HFFc6 (cell line): ENCODE measurements at regions not wholly inside any gene's neighbourhood (a gene's known extent, or its start where the extent isn't known, plus 50 kb on each side); places are given as distances from the start of the nearest gene placed in this dataset.

Experiments
- DNase-seq: peaks from one replicate; pipeline ENCODE4 v3.0.0-alpha.2; 2018
- H3K27ac Mint-ChIP-seq: 2 replicates; pipeline ENCODE4 v1.8.0; 2020; ENCODE audit warnings: mild to moderate bottlenecking, mixed read lengths
- H3K27me3 Mint-ChIP-seq: 2 replicates; pipeline ENCODE4 v1.8.0; 2021; ENCODE audit warnings: mild to moderate bottlenecking, moderate library complexity, mixed read lengths; ENCODE audit not compliant: insufficient read depth
- H3K36me3 Mint-ChIP-seq: 2 replicates; pipeline ENCODE4 v1.8.0; 2021; ENCODE audit warnings: low read depth, mixed read lengths
- H3K4me1 Mint-ChIP-seq: 2 replicates; pipeline ENCODE4 v1.8.0; 2020; ENCODE audit warnings: low read depth, mixed read lengths
- H3K4me3 Mint-ChIP-seq: 2 replicates; pipeline ENCODE4 v1.8.0; 2020; ENCODE audit warnings: mild to moderate bottlenecking, moderate library complexity, mixed read lengths
- H3K9me3 Mint-ChIP-seq: 2 replicates; pipeline ENCODE4 v1.8.0; 2020; ENCODE audit warnings: mild to moderate bottlenecking, mixed read lengths
- TF ChIP-seq, protein P1 (sequence below): fragments of 200-600 bp; sonication (generic); IDR thresholded peaks from 2 replicates; pipeline ENCODE4 v1.5.0; 2021; ENCODE audit warnings: antibody characterized with exemption, mild to moderate bottlenecking

- Mint-ChIP-seq H3K27ac (no peak overlapping the region), H3K27me3 (no peaks in the 10 kb centered on the region)
Observed at GRCh38 chr14:26741711-26742212, 143.9 kb upstream of the NOVA1 start.

DNA sequence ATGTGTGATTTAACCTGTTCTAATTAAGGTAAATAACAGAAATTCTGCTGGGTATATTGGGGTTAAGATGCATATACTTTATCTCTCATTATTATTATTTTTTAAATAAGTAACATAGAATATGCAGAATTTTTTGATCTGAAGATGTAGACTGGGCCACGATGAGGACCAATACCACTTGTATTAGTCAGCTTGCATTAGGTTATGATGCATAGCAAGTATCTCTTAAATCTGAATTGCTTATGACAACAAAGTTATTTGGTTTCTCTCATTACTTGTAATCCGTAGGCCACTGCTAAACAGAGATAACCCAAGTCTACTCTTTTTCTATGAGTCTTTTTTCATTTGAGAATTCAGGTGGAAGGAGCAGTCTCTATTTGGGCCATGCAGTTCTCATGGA is 145.5 kb upstream of the NOVA1 start:
- H3K4me1 Mint-ChIP-seq = no peaks in the 10 kb centered on the region

More at GRCh38 chr14:26741711-26742212, 143.9 kb upstream of the NOVA1 start:
- no peak for DNase-seq
- TF ChIP-seq, protein P1, sequence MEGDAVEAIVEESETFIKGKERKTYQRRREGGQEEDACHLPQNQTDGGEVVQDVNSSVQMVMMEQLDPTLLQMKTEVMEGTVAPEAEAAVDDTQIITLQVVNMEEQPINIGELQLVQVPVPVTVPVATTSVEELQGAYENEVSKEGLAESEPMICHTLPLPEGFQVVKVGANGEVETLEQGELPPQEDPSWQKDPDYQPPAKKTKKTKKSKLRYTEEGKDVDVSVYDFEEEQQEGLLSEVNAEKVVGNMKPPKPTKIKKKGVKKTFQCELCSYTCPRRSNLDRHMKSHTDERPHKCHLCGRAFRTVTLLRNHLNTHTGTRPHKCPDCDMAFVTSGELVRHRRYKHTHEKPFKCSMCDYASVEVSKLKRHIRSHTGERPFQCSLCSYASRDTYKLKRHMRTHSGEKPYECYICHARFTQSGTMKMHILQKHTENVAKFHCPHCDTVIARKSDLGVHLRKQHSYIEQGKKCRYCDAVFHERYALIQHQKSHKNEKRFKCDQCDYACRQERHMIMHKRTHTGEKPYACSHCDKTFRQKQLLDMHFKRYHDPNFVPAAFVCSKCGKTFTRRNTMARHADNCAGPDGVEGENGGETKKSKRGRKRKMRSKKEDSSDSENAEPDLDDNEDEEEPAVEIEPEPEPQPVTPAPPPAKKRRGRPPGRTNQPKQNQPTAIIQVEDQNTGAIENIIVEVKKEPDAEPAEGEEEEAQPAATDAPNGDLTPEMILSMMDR = no peak
- Mint-ChIP-seq H3K4me3 (no peak overlapping the region), H3K9me3 (peaks cover 41% of the 10 kb centered on the region), H3K4me1 (no peaks in the 10 kb centered on the region), H3K36me3 (no peaks in the 10 kb centered on the region)

GRCh38 chr14:26744903-26745302 is 147.1 kb upstream of the NOVA1 start:
- TF ChIP-seq, protein P1 = no peak
- H3K9me3 Mint-ChIP-seq = peaks cover 44% of the 10 kb centered on the region
- H3K4me1 Mint-ChIP-seq = no peaks in the 10 kb centered on the region
- no peak overlapping the region for H3K27ac Mint-ChIP-seq
- H3K27me3 Mint-ChIP-seq = no peaks in the 10 kb centered on the region
- no peaks in the 10 kb centered on the region for H3K36me3 Mint-ChIP-seq
- no peak for DNase-seq
- H3K4me3 Mint-ChIP-seq = no peak overlapping the region

More for the DNA sequence above, 145.5 kb upstream of the NOVA1 start:
- no peak overlapping the region for H3K27ac Mint-ChIP-seq
- TF ChIP-seq, protein P1 = no peak
- DNase-seq = no peak
- no peak overlapping the region for H3K4me3 Mint-ChIP-seq
- H3K36me3 Mint-ChIP-seq = no peaks in the 10 kb centered on the region
- peaks cover 48% of the 10 kb centered on the region for H3K9me3 Mint-ChIP-seq
- H3K27me3 Mint-ChIP-seq = no peaks in the 10 kb centered on the region

DNA sequence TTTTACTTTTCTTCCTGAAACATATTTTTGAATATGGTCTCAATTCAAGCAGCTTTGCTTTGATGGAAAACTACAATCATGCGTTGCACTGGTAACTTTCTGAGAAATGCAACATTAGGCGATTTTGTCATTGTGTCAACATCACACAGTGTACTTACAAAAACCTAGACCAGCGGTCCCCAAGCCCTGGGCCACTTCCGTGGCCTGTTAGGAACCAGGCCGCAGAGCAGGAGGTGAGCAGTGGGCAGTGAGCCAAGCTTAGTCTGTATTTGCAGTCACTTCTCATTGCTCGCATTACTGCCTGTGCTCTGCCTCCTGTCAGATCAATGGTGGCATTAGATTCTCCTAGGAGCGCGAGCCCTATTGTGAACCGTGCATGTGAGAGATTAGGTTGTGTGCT is 163.7 kb upstream of the NOVA1 start:
- TF ChIP-seq, protein P1 = no peak
- no peak for DNase-seq
- no peaks in the 10 kb centered on the region for H3K4me1 Mint-ChIP-seq
- no peaks in the 10 kb centered on the region for H3K27me3 Mint-ChIP-seq
- H3K9me3 Mint-ChIP-seq = peaks cover 31% of the 10 kb centered on the region
- no peak overlapping the region for H3K4me3 Mint-ChIP-seq
- H3K36me3 Mint-ChIP-seq = no peaks in the 10 kb centered on the region
- no peak overlapping the region for H3K27ac Mint-ChIP-seq

DNA sequence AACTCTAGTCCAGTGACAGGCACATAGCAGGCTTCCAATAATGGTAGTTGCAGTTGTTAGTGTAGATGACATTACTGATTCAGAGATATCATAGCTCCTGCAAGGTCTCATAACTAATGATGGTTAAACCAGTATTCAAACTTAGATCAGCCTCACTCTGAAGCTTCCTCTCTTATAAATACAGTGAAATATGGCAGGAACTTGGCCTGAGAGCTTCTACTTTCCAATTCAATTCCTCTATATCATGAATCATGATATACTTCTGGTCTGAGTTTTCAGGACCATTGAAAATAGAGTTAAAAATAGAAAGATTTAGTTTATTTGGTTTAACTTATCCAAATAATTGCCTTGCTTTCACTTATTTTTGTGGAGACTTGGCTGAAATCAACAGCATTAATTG is 167.5 kb upstream of the NOVA1 start:
- no peaks in the 10 kb centered on the region for H3K27me3 Mint-ChIP-seq
- H3K27ac Mint-ChIP-seq = no peak overlapping the region
- TF ChIP-seq, protein P1 = no peak
- no peaks in the 10 kb centered on the region for H3K4me1 Mint-ChIP-seq
- no peak for DNase-seq
- no peak overlapping the region for H3K4me3 Mint-ChIP-seq
- no peaks in the 10 kb centered on the region; the same call in 1 of the 2 replicates for H3K36me3 Mint-ChIP-seq
- H3K9me3 Mint-ChIP-seq = peaks cover 27% of the 10 kb centered on the region
